Esophagus squamous epithelium (tissue), 5 donors: ENCODE measurements at regions not wholly inside any gene's neighbourhood (a gene's known extent, or its start where the extent isn't known, plus 50 kb on each side); places are given as distances from the start of the nearest gene placed in this dataset.

ENCODE experiments used
- DNase-seq: peaks from one replicate; lab custom pipeline; 2025; lab: John Stamatoyannopoulos, UW
- H3K27ac ChIP-seq, 4 donors: fragments of 200-600 bp; sonication (generic); one replicate each; pipeline ENCODE4 v1.5.1; 2016 to 2019; ENCODE audit warnings: mild to moderate bottlenecking in 1 of 4
- H3K27me3 ChIP-seq, 4 donors: fragments of 200-600 bp; sonication (generic); 1 replicate in 3 of 4; 2 replicates in 1 of 4; pipeline versions ENCODE4 v1.5.1 to v1.6.0; 2017 to 2021; ENCODE audit warnings: antibody characterized with exemption in 1 of 4
- H3K36me3 ChIP-seq, 3 donors: fragments of 200-600 bp; sonication (generic); one replicate each; pipeline ENCODE4 v1.5.1; 2016 to 2019
- H3K4me1 ChIP-seq, 3 donors: fragments of 200-600 bp; sonication (generic); one replicate each; pipeline ENCODE4 v1.5.1; 2017 to 2019
- H3K4me3 ChIP-seq, 4 donors: fragments of 200-600 bp; sonication (generic); 1 replicate in 3 of 4; 2 replicates in 1 of 4; pipeline ENCODE4 v1.5.1; 2016 to 2019; ENCODE audit warnings: mild to moderate bottlenecking in 2 of 4, moderate library complexity in 1 of 4
- H3K9me3 ChIP-seq, 3 donors: fragments of 200-600 bp; sonication (generic); one replicate each; pipeline ENCODE4 v1.5.1; 2016 to 2019
- POLR2A ChIP-seq, 4 donors: fragments of 450-650 bp; IDR thresholded peaks; one replicate each; pipeline ENCODE4 v1.6.1; 2017; ENCODE audit warnings: antibody characterized with exemption in 4 of 4, mild to moderate bottlenecking in 4 of 4, moderate library complexity in 3 of 4
- WGBS, 2 donors: methylation state at CpG; one replicate each; pipeline ENCODE4 v1.1.5; 2018; 5-methylcytosine and 5-hydroxymethylcytosine counted together
- intact Hi-C: fragments of 100-400 bp; cut with DNase I; formaldehyde crosslinking; loops from one replicate; pipeline ENCODE4 v1.15.0; 2022
- TF ChIP-seq, protein P1 (sequence below), 6 experiments: fragments of 450-650 bp in 4 of 6; fragments of 200-600 bp in 2 of 6; sonication (generic) in 2 of 6; IDR thresholded peaks; one replicate each; pipeline ENCODE4 v1.5.1; 2016 to 2019; ENCODE audit warnings: antibody characterized with exemption in 6 of 6, mild to moderate bottlenecking in 4 of 6, moderate library complexity in 4 of 6
- donor health status: DM: yes; HTN: yes; CAD: no.

DNA sequence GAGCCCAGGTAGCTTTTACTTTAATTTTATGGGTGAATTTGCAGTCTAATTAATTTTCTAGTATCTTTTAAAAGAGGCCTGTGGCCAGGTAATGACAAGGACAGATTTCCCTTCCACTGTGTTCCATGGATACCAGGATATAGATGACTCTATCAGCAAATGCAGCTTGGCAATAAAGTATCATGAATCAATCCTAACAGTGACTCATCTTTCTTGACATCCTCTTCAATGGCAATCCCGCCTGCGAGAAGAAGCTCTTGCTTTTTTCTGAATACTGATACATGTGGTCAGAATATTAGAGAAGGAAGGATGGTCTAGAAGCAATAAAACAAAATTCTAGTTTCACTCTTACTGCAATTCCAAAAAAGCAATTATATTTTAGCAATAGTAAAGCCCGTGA lies 267.8 kb downstream of the DTHD1 start:
- Histone ChIP-seq H3K27ac (no peak overlapping the region), H3K27me3 (no peaks in the 10 kb centered on the region), H3K36me3 (no peaks in the 10 kb centered on the region), H3K9me3 (no peaks in the 10 kb centered on the region), H3K4me1 (peaks cover 0 to 3% (median 0%) of the 10 kb centered on the region in 3 donors), H3K4me3 (no peak overlapping the region)
- TF ChIP-seq POLR2A (IDR thresholded peaks at IDR 0.05) = no peak
- TF ChIP-seq, protein P1, sequence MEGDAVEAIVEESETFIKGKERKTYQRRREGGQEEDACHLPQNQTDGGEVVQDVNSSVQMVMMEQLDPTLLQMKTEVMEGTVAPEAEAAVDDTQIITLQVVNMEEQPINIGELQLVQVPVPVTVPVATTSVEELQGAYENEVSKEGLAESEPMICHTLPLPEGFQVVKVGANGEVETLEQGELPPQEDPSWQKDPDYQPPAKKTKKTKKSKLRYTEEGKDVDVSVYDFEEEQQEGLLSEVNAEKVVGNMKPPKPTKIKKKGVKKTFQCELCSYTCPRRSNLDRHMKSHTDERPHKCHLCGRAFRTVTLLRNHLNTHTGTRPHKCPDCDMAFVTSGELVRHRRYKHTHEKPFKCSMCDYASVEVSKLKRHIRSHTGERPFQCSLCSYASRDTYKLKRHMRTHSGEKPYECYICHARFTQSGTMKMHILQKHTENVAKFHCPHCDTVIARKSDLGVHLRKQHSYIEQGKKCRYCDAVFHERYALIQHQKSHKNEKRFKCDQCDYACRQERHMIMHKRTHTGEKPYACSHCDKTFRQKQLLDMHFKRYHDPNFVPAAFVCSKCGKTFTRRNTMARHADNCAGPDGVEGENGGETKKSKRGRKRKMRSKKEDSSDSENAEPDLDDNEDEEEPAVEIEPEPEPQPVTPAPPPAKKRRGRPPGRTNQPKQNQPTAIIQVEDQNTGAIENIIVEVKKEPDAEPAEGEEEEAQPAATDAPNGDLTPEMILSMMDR (IDR thresholded peaks at IDR 0.05) = no peak
- DNase-seq = no peak
- intact Hi-C loops = no loop called here
- 58 to 61% methylated on average over 3 of the region's 3 CpGs for WGBS, 2 donors

DNA sequence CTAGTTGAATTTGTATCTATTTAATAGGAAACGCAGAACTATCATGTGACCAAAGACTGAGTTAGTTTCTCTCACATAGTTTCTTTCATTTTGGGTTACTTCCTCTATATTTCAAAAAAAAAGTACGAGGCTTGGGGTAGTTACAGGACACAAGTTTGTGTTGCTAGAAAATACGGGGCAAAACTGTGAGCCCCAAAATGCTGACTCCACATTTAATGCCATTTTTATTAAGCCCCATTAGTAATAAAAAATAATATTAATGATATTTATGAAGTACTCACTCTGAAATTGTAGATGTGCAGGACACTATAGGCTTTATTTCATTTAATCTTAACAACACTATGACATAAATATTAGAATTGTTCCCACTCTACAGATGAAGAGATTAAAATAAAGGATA lies 268.6 kb downstream of the DTHD1 start:
- TF ChIP-seq, protein P1 (IDR thresholded peaks at IDR 0.05) = no peak
- no peak for TF ChIP-seq POLR2A (IDR thresholded peaks at IDR 0.05)
- DNase-seq = no peak
- H3K27me3 ChIP-seq = no peaks in the 10 kb centered on the region
- 74 to 81% methylated on average over 3 of the region's 3 CpGs for WGBS, 2 donors
- intact Hi-C loops = no loop called here
- no peak overlapping the region for H3K4me3 ChIP-seq
- no peaks in the 10 kb centered on the region for H3K9me3 ChIP-seq
- no peak overlapping the region for H3K27ac ChIP-seq
- no peaks in the 10 kb centered on the region for H3K36me3 ChIP-seq
- peaks cover 0 to 3% (median 0%) of the 10 kb centered on the region in 3 donors for H3K4me1 ChIP-seq

DNA sequence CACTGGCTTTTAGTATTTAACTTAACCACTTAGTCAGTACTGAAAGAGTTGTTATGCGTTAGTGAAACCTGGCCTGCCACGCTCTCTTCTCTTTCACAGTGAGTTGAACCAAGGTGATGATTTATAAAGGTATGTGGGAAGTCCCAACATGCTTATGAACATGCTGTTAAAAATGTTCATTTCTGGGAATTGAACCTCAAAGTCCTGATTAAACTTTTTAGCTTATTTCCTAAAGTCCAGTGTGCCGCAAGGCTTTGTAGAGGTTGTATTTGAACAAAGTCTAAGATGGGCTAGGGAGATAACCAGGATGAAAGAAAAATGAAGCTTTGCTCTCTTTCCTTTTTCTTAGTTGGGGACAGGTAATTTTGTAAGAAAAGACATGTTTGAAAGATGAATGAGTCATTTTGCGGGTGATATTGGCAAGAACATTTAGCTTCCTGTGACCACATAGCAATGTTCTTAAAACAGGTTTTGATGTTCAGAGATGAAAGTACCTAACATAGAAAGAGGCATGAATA lies 270.3 kb downstream of the DTHD1 start:
- no peak for DNase-seq
- Histone ChIP-seq H3K4me3 (no peak overlapping the region), H3K27me3 (no peaks in the 10 kb centered on the region), H3K9me3 (no peaks in the 10 kb centered on the region), H3K36me3 (no peaks in the 10 kb centered on the region), H3K4me1 (peaks cover 0 to 3% (median 0%) of the 10 kb centered on the region in 3 donors), H3K27ac (no peak overlapping the region)
- no peak for TF ChIP-seq POLR2A (IDR thresholded peaks at IDR 0.05)
- TF ChIP-seq, protein P1 (IDR thresholded peaks at IDR 0.05) = no peak
- intact Hi-C loops = no loop called here
- 35 to 51% methylated on average over 4 of the region's 4 CpGs for WGBS, 2 donors

DNA sequence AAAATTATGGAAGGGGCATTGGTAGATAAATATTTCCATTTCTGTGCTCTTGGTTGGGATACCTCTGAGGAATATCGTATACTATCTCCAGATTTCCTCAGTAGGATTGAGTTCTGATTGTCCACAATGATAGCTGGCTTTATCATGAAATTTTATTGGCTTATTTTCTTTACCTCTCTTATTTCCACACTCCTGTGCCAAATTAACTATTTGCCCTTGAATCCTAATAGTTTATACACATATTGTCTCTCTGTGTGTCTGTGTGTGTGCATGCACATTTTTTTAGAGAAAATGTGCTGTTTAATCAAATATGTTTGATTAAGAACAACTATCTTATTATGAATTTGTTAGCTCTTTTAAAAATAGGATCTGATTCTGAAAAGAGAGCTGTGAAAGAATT lies 271.6 kb downstream of the DTHD1 start:
- Histone ChIP-seq H3K27ac (no peak overlapping the region), H3K36me3 (no peaks in the 10 kb centered on the region), H3K4me1 (peaks cover 0 to 3% (median 0%) of the 10 kb centered on the region in 3 donors), H3K9me3 (no peaks in the 10 kb centered on the region), H3K27me3 (no peaks in the 10 kb centered on the region), H3K4me3 (no peak overlapping the region)
- no peak for DNase-seq
- TF ChIP-seq POLR2A (IDR thresholded peaks at IDR 0.05) = no peak
- intact Hi-C loops = no loop called here
- 63 to 69% methylated on average over 1 of the region's 1 CpG for WGBS, 2 donors

DNA sequence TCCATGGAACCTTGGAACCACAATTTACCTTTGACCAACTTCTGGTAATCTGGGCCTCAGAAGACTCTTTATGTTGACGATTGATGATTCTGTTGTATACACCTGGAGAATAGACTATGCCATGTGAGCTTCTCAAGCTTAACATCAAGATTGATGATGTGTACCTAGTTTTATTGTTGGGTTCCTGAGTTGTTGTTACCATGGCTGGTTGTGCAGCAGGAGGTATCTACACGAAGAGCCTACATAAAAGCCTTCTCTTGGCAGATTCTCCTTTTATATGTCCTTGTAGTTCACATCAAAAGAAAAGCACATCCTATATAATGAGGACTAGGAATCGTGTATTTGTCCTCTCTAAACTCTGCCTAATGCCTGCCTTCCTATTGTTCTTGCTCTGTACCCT lies 272.0 kb downstream of the DTHD1 start:
- Histone ChIP-seq H3K36me3 (no peaks in the 10 kb centered on the region), H3K4me3 (no peak overlapping the region), H3K4me1 (peaks cover 0 to 3% (median 0%) of the 10 kb centered on the region in 3 donors), H3K27ac (no peak overlapping the region), H3K27me3 (no peaks in the 10 kb centered on the region), H3K9me3 (no peaks in the 10 kb centered on the region)
- TF ChIP-seq POLR2A (IDR thresholded peaks at IDR 0.05) = no peak
- TF ChIP-seq, protein P1 (IDR thresholded peaks at IDR 0.05) = no peak
- intact Hi-C loops = no loop called here
- 59 to 72% methylated on average over 3 of the region's 3 CpGs for whole genome bisulfite sequencing, 2 donors
- no peak for DNase-seq

DNA sequence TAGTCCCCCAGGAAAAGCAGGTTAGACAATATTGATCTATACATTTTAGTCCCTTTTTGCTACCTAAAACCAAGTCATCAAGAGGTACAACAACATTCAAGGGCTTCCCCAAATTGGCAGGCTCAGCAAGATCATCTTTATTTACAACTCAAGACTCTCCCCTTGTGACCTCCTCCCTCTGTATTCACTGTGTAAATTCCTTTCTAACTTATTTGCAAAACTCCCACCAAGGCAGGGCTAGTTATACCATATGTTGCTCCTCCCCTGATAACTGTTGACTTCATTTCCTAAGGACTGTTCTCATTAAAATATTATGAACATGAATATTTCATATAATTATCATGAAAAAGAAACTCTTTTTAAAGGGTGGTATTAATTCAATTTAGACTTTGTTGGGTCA lies 275.6 kb downstream of the DTHD1 start:
- intact Hi-C loops = no loop called here
- TF ChIP-seq POLR2A (IDR thresholded peaks at IDR 0.05) = no peak
- TF ChIP-seq, protein P1 (IDR thresholded peaks at IDR 0.05) = no peak
- H3K4me3 ChIP-seq = no peak overlapping the region
- no peak overlapping the region for H3K27ac ChIP-seq
- H3K4me1 ChIP-seq = no peaks in the 10 kb centered on the region
- no peaks in the 10 kb centered on the region for H3K9me3 ChIP-seq
- no peaks in the 10 kb centered on the region for H3K36me3 ChIP-seq
- DNase-seq = no peak
- H3K27me3 ChIP-seq = no peaks in the 10 kb centered on the region
